Sigmoid colon (tissue), 6 donors: ENCODE measurements at regions not wholly inside any gene's neighbourhood (a gene's known extent, or its start where the extent isn't known, plus 50 kb on each side); places are given as distances from the start of the nearest gene placed in this dataset.

ENCODE experiments used
- DNase-seq: peaks from one replicate; pipeline ENCODE4 v3.0.0-alpha.2; 2019
- H3K27ac ChIP-seq, 4 donors: fragments of 200-600 bp; sonication (generic); one replicate each; pipeline ENCODE4 v1.5.1; 2016 to 2019; ENCODE audit warnings: mild to moderate bottlenecking in 1 of 4
- H3K27me3 ChIP-seq, 3 donors: fragments of 200-600 bp; sonication (generic); one replicate each; pipeline ENCODE4 v1.5.1; 2019; ENCODE audit warnings: mild to moderate bottlenecking in 1 of 3
- H3K36me3 ChIP-seq, 4 donors: fragments of 200-600 bp; sonication (generic); one replicate each; pipeline ENCODE4 v1.5.1; 2016 to 2019
- H3K4me1 ChIP-seq, 4 donors: fragments of 200-600 bp; sonication (generic); one replicate each; pipeline ENCODE4 v1.5.1; 2017 to 2019
- H3K4me3 ChIP-seq, 4 donors: fragments of 200-600 bp; sonication (generic); one replicate each; pipeline ENCODE4 v1.5.1; 2017 to 2019; ENCODE audit warnings: mild to moderate bottlenecking in 2 of 4, moderate library complexity in 1 of 4
- H3K9me3 ChIP-seq, 4 donors: fragments of 200-600 bp in 3 of 4; sonication (generic) in 3 of 4; one replicate each; pipeline versions ENCODE4 v1.5.1 to v1.6.1; 2013 to 2019
- CTCF ChIP-seq, 4 experiments: fragments of 450-650 bp in 3 of 4; fragments of 200-600 bp in 1 of 4; IDR thresholded peaks; one replicate each; pipeline ENCODE4 v1.5.1; 2016 to 2019; ENCODE audit warnings: antibody characterized with exemption in 4 of 4, mild to moderate bottlenecking in 3 of 4, moderate library complexity in 2 of 4
- EP300 ChIP-seq, 4 donors: sonication (generic); formaldehyde crosslinking; IDR thresholded peaks; one replicate each; pipeline ENCODE4 v1.6.1; 2017; ENCODE audit warnings: antibody characterized with exemption in 4 of 4
- POLR2A ChIP-seq, 2 donors: fragments of 450-650 bp; IDR thresholded peaks; one replicate each; pipeline ENCODE4 v1.6.1; 2016; ENCODE audit warnings: antibody characterized with exemption in 2 of 2, mild to moderate bottlenecking in 2 of 2, moderate library complexity in 2 of 2
- POLR2AphosphoS5 ChIP-seq, 4 donors: sonication (generic); formaldehyde crosslinking; IDR thresholded peaks; one replicate each; pipeline ENCODE4 v1.6.1; 2017; ENCODE audit warnings: antibody characterized with exemption in 4 of 4
- WGBS, 2 donors: extraction: QIAGEN DNeasy Blood & Tissue Kit; methylation state at CpG; one replicate each; pipeline ENCODE4 v1.1.7; 2013; 5-methylcytosine and 5-hydroxymethylcytosine counted together
- intact Hi-C: fragments of 100-400 bp; cut with DNase I; formaldehyde crosslinking; loops from one replicate; pipeline ENCODE4 v1.15.1; 2023
- donor health status: healthy with polysubstance abuse.
- donor health status: healthy.

GRCh38 chr2:45282646-45283045, 273.4 kb upstream of the SIX2 start:
- Histone ChIP-seq H3K9me3 (no peaks in the 10 kb centered on the region), H3K4me3 (no peak overlapping the region), H3K36me3 (no peaks in the 10 kb centered on the region), H3K27me3 (no peaks in the 10 kb centered on the region), H3K27ac (no peak overlapping the region), H3K4me1 (no peaks in the 10 kb centered on the region)
- TF ChIP-seq CTCF (IDR thresholded peaks at IDR 0.05) (no peak), POLR2A (IDR thresholded peaks at IDR 0.05) (no peak), EP300 (IDR thresholded peaks at IDR 0.05) (no peak), POLR2AphosphoS5 (IDR thresholded peaks at IDR 0.05) (no peak)
- DNase-seq = no peak
- WGBS, 2 donors = 93 to 94% methylated on average over 2 of the region's 2 CpGs
- intact Hi-C loops = loop anchor here (5.0 kb wide), 1 partner anchor 65 kb away; no protein-coding TSS in a partner anchor

DNA sequence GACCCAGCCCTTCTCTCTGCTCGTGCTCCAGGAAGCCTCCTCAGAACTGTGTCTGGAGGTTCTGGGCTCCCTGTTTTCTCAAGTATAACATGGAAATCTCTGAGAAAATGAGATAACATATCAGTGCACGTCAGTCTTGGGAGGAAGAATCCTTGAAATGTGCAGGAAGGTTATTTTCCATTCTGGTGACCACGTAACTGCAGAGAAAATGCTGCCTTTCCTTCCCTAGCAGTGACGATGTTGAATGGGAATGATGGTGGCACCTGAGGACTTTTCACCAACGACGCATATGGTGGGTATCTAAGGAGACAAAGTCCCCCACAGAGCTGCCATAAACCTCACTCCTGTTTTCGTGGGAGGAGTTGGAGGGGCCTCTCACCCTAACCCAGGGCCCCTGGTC, 272.1 kb upstream of the SIX2 start:
- intact Hi-C loops = loop anchor here (5.0 kb wide), 1 partner anchor 64 kb away; no protein-coding TSS in a partner anchor
- DNase-seq = no peak
- Histone ChIP-seq H3K36me3 (no peaks in the 10 kb centered on the region), H3K4me1 (no peaks in the 10 kb centered on the region), H3K4me3 (no peak overlapping the region), H3K9me3 (no peaks in the 10 kb centered on the region), H3K27me3 (no peaks in the 10 kb centered on the region), H3K27ac (no peak overlapping the region)
- WGBS, 2 donors = 89 to 92% methylated on average over 7 of the region's 7 CpGs
- no peak for TF ChIP-seq EP300 (IDR thresholded peaks at IDR 0.05)
- no peak for TF ChIP-seq POLR2AphosphoS5 (IDR thresholded peaks at IDR 0.05)
- TF ChIP-seq CTCF (IDR thresholded peaks at IDR 0.05) = no peak
- TF ChIP-seq POLR2A (IDR thresholded peaks at IDR 0.05) = no peak

- H3K27ac ChIP-seq = no peak overlapping the region
- no peaks in the 10 kb centered on the region for H3K36me3 ChIP-seq
- H3K4me1 ChIP-seq = no peaks in the 10 kb centered on the region
- WGBS, 2 donors = 91 to 93% methylated on average over 18 of the region's 18 CpGs
- no peaks in the 10 kb centered on the region for H3K27me3 ChIP-seq
- TF ChIP-seq POLR2AphosphoS5 (IDR thresholded peaks at IDR 0.05) (no peak), EP300 (IDR thresholded peaks at IDR 0.05) (no peak)
- H3K9me3 ChIP-seq = no peaks in the 10 kb centered on the region
- no peak overlapping the region for H3K4me3 ChIP-seq
- intact Hi-C loops = loop anchor here (5.0 kb wide), 1 partner anchor 63 kb away; no protein-coding TSS in a partner anchor
- no peak for DNase-seq
Measured at GRCh38 chr2:45280794-45281193, 271.5 kb upstream of the SIX2 start.

DNA sequence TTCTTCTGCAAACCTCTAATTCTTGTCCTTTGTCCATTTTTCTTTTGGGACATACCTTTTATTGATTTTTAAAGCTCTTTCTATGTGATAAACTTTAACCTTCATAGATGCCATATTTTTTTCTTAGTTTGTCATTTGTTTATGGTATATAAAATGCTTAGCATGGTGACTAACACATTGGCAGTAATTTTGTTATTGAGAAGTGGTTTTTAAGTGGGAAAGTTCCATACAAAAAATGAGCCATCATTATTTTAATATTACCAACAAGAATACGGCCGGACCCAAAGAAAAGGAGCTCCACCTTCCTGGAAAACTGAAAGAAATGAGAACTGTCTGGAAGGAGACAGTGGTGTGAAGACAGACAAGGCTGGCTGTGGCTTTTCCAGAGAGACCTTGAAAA, 270.1 kb upstream of the SIX2 start:
- no peaks in the 10 kb centered on the region for H3K9me3 ChIP-seq
- no peak overlapping the region for H3K27ac ChIP-seq
- TF ChIP-seq POLR2A (IDR thresholded peaks at IDR 0.05) (no peak), CTCF (IDR thresholded peaks at IDR 0.05) (no peak), EP300 (IDR thresholded peaks at IDR 0.05) (no peak), POLR2AphosphoS5 (IDR thresholded peaks at IDR 0.05) (no peak)
- no peaks in the 10 kb centered on the region for H3K36me3 ChIP-seq
- intact Hi-C loops = no loop called here
- H3K27me3 ChIP-seq = no peaks in the 10 kb centered on the region
- H3K4me3 ChIP-seq = no peak overlapping the region
- DNase-seq = no peak
- H3K4me1 ChIP-seq = no peaks in the 10 kb centered on the region
- 90 to 93% methylated on average over 2 of the region's 2 CpGs for WGBS, 2 donors

DNA sequence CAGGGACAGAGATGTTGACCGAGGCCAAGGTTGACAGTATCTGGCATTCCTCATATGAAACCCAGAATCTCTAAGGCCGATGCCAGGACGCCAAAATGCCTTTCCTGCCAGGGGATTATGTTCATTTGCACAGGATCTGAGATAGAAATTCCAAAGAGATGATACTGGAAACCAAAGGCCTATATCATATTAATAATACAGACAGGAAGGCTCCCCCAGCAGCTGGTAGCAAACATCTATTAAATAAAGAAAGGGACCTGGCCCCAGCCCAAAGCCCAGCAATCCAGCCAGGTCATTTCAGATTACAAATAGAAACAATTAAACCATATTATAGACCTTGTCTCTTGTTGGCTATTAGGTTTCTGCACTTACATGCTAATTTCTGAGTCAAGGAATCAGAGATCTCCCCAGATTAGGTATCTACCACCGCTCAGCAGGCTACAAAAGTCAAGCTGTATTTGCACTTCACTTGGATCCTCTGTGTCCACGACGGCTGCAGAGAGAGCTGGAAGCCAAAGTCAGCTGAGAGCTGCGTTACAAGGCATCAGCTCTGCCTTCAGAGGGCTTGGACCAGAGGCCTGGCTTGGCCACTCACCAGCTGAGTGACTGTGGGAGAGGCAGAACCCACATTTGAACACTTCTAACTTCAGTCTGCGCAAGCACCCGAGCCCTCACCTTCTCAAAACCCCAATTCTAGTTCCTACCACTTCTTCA, 269.3 kb upstream of the SIX2 start:
- intact Hi-C loops = no loop called here
- Histone ChIP-seq H3K9me3 (no peaks in the 10 kb centered on the region), H3K4me3 (no peak overlapping the region), H3K4me1 (no peaks in the 10 kb centered on the region), H3K27ac (no peak overlapping the region), H3K36me3 (no peaks in the 10 kb centered on the region), H3K27me3 (no peaks in the 10 kb centered on the region)
- DNase-seq = no peak
- TF ChIP-seq EP300 (IDR thresholded peaks at IDR 0.05) = no peak
- TF ChIP-seq POLR2A (IDR thresholded peaks at IDR 0.05) = no peak
- TF ChIP-seq POLR2AphosphoS5 (IDR thresholded peaks at IDR 0.05) = no peak
- no peak for TF ChIP-seq CTCF (IDR thresholded peaks at IDR 0.05)
- whole genome bisulfite sequencing, 2 donors = 91 to 92% methylated on average over 9 of the region's 9 CpGs
